ENCODE measurements at regions not wholly inside any gene's neighbourhood (a gene's known extent, or its start where the extent isn't known, plus 50 kb on each side); places are given as distances from the start of the nearest gene placed in this dataset.

DNA sequence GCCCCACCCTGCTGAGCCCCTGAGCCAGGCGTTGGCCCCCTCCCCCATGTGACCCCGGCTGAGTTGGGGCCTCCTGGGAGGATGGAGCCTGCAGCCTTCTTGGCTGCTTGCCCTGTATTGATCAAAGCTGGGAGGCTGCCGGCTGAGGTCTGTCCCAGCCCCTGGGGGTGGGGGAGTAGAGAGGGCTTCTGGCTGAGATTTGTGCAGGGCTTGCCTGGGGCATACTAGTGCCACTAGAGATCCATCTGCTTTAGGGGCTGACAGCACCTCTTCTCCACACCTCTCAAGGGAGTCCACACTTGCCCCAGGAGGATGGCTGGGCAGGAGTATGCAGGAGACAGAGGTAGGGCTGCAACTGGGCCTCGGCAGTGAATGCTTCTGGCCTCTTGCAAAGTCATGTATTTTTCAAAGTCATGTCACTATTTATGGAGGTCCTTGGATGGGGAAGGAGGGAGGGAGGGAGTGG is 53.6 kb upstream of the SSBP3 start:
- DNase-seq (ENCODE audit: low read depth in 2 of 2): no peak
- Histone ChIP-seq H3K4me2 (ENCODE audit: extremely low read depth, insufficient read depth, low read length) (no peak overlapping the region), H3K9ac (ENCODE audit: insufficient read depth, low read length) (no peak overlapping the region), H2AFZ (ENCODE audit: low read length) (no peak overlapping the region), H3K27ac (ENCODE audit: insufficient read depth, low read length) (no peak overlapping the region), H3K4me1 (ENCODE audit: control insufficient read depth, extremely low read depth, insufficient read depth, low read length) (no peaks in the 10 kb centered on the region), H3K36me3 (ENCODE audit: control insufficient read depth, insufficient read depth, low read length) (no peaks in the 10 kb centered on the region), H3K9me3 (ENCODE audit: control insufficient read depth, insufficient read depth, low read depth, low read length) (no peaks in the 10 kb centered on the region), H3K27me3 (ENCODE audit: control insufficient read depth, insufficient read depth, low read length) (no peaks in the 10 kb centered on the region), H3K4me3 (replicated peaks in 1 of 4; ENCODE audit: control extremely low read depth in 1 of 4, insufficient read depth in 1 of 4, low read depth in 3 of 4, low read length in 4 of 4) (no peak overlapping the region), H4K20me1 (ENCODE audit: control insufficient read depth, extremely low read depth, insufficient read depth, low read length) (no peaks in the 10 kb centered on the region), H3K79me2 (ENCODE audit: control insufficient read depth, insufficient read depth, low read length) (no peaks in the 10 kb centered on the region)
- TF ChIP-seq, protein P1, sequence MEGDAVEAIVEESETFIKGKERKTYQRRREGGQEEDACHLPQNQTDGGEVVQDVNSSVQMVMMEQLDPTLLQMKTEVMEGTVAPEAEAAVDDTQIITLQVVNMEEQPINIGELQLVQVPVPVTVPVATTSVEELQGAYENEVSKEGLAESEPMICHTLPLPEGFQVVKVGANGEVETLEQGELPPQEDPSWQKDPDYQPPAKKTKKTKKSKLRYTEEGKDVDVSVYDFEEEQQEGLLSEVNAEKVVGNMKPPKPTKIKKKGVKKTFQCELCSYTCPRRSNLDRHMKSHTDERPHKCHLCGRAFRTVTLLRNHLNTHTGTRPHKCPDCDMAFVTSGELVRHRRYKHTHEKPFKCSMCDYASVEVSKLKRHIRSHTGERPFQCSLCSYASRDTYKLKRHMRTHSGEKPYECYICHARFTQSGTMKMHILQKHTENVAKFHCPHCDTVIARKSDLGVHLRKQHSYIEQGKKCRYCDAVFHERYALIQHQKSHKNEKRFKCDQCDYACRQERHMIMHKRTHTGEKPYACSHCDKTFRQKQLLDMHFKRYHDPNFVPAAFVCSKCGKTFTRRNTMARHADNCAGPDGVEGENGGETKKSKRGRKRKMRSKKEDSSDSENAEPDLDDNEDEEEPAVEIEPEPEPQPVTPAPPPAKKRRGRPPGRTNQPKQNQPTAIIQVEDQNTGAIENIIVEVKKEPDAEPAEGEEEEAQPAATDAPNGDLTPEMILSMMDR (conservative IDR thresholded peaks at IDR 0.05 in 1 of 2, IDR thresholded peaks at IDR 0.05 in 1 of 2; ENCODE audit: low read depth in 1 of 2, low read length in 2 of 2): no peak
- TF ChIP-seq EZH2 (IDR thresholded peaks at IDR 0.05; ENCODE audit: low read length, missing control alignments): no peak

DNA sequence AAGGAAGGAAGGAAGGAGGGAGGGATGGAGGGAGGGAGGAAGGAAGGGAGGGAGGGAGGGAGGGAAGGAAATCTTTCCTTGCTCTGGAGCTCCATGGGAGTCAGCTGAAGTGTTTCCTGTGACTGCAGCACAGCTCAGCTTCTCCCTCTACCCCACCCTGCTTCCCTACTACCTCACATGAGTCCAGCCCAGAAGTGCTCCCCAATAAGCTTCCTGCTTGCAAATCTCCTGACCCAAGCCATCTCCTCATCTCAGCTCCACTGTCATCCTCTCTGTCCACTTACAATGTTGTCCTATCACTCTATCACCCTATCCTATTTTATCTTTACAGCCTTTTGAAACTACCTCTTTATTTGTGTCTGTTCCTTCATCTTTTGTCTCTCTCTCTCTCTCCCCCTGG is 52.9 kb upstream of the SSBP3 start:
- Histone ChIP-seq H3K27me3 (ENCODE audit: control insufficient read depth, insufficient read depth, low read length) (no peaks in the 10 kb centered on the region), H3K9ac (ENCODE audit: insufficient read depth, low read length) (no peak overlapping the region), H4K20me1 (ENCODE audit: control insufficient read depth, extremely low read depth, insufficient read depth, low read length) (no peaks in the 10 kb centered on the region), H3K4me1 (ENCODE audit: control insufficient read depth, extremely low read depth, insufficient read depth, low read length) (no peaks in the 10 kb centered on the region), H3K79me2 (ENCODE audit: control insufficient read depth, insufficient read depth, low read length) (no peaks in the 10 kb centered on the region), H3K4me3 (replicated peaks in 1 of 4; ENCODE audit: control extremely low read depth in 1 of 4, insufficient read depth in 1 of 4, low read depth in 3 of 4, low read length in 4 of 4) (no peak overlapping the region), H2AFZ (ENCODE audit: low read length) (no peak overlapping the region), H3K9me3 (ENCODE audit: control insufficient read depth, insufficient read depth, low read depth, low read length) (no peaks in the 10 kb centered on the region), H3K4me2 (ENCODE audit: extremely low read depth, insufficient read depth, low read length) (no peak overlapping the region), H3K27ac (ENCODE audit: insufficient read depth, low read length) (no peak overlapping the region), H3K36me3 (ENCODE audit: control insufficient read depth, insufficient read depth, low read length) (no peaks in the 10 kb centered on the region)
- no peak for TF ChIP-seq EZH2 (IDR thresholded peaks at IDR 0.05; ENCODE audit: low read length, missing control alignments)
- DNase-seq (ENCODE audit: low read depth in 2 of 2): no peak

DNA sequence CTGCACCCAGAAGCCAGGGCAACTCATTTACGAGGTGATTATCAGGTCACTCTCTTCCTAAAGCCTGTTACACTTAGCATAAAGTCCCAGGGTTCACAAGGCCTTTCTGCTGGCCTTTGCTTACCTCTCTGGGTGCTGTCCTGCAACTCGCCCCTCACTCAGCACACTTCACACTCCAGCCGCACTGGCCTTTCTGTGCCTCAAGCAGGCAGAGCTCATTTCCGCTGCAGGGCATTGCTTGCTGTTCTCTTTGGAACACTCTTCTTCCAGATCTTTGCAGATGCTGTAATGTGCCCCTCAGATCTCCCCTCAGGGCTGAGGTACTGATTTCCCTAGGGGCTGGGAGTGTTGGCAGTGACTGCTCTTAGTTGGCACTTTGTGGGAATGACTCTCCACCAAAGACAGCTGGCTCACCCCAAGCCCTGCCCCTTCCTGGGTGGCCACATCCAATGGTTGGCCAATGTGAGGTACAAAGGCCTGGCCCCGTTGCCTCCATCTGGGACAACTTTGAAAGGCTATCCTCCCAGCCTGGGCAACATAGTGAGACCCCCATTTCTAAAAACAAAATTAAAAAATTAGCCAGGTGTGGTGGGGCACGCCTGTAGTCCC is 50.8 kb upstream of the SSBP3 start:
- H3K36me3 ChIP-seq (ENCODE audit: control insufficient read depth, insufficient read depth, low read length): no peaks in the 10 kb centered on the region
- H2AFZ ChIP-seq (ENCODE audit: low read length): no peak overlapping the region
- TF ChIP-seq, protein P1 (conservative IDR thresholded peaks at IDR 0.05 in 1 of 2, IDR thresholded peaks at IDR 0.05 in 1 of 2; ENCODE audit: low read depth in 1 of 2, low read length in 2 of 2): no peak
- TF ChIP-seq EZH2 (IDR thresholded peaks at IDR 0.05; ENCODE audit: low read length, missing control alignments): no peak
- H3K4me1 ChIP-seq (ENCODE audit: control insufficient read depth, extremely low read depth, insufficient read depth, low read length): no peaks in the 10 kb centered on the region
- no peaks in the 10 kb centered on the region for H3K79me2 ChIP-seq (ENCODE audit: control insufficient read depth, insufficient read depth, low read length)
- no peak overlapping the region for H3K9ac ChIP-seq (ENCODE audit: insufficient read depth, low read length)
- H3K27me3 ChIP-seq (ENCODE audit: control insufficient read depth, insufficient read depth, low read length): no peaks in the 10 kb centered on the region
- no peaks in the 10 kb centered on the region for H4K20me1 ChIP-seq (ENCODE audit: control insufficient read depth, extremely low read depth, insufficient read depth, low read length)
- no peak overlapping the region for H3K27ac ChIP-seq (ENCODE audit: insufficient read depth, low read length)
- DNase-seq (ENCODE audit: low read depth in 2 of 2): no peak
- no peaks in the 10 kb centered on the region for H3K9me3 ChIP-seq (ENCODE audit: control insufficient read depth, insufficient read depth, low read depth, low read length)
- H3K4me3 ChIP-seq (replicated peaks in 1 of 4; ENCODE audit: control extremely low read depth in 1 of 4, insufficient read depth in 1 of 4, low read depth in 3 of 4, low read length in 4 of 4): no peak overlapping the region
- no peak overlapping the region for H3K4me2 ChIP-seq (ENCODE audit: extremely low read depth, insufficient read depth, low read length)
